GM19328 (cell line): ENCODE measurements at regions not wholly inside any gene's neighbourhood (a gene's known extent, or its start where the extent isn't known, plus 50 kb on each side); places are given as distances from the start of the nearest gene placed in this dataset.

ENCODE experiments used
- ATAC-seq: cut with Tn5 transposase; IDR thresholded peaks from one replicate; pipeline ENCODE4 v1.9.1; 2021; ENCODE audit warnings: mild to moderate bottlenecking, moderate library complexity; ENCODE audit not compliant: unreplicated experiment

GRCh38 chr3:188088948-188089685 lies 64.8 kb upstream of the LPP start:
- no peak for ATAC-seq

GRCh38 chr3:188090620-188091309 lies 63.2 kb upstream of the LPP start:
- ATAC-seq = no peak

- no peak for ATAC-seq
These were observed 62.2 kb upstream of the LPP start for GRCh38 chr3:188091746-188092145.

GRCh38 chr3:188092648-188093047 lies 61.3 kb upstream of the LPP start:
- ATAC-seq = no peak

- ATAC-seq = no peak
These were observed 58.5 kb upstream of the LPP start for GRCh38 chr3:188095431-188095830.

- ATAC-seq = no peak
These were observed 56.2 kb upstream of the LPP start for GRCh38 chr3:188097791-188098190.

GRCh38 chr3:188099907-188100306 lies 54.0 kb upstream of the LPP start:
- ATAC-seq = no peak

- no peak for ATAC-seq
These were observed 51.0 kb upstream of the LPP start for GRCh38 chr3:188102861-188103547.

GRCh38 chr3:188104050-188104449 lies 49.9 kb upstream of the LPP start:
- no peak for ATAC-seq
